ENCODE measurements at regions not wholly inside any gene's neighbourhood (a gene's known extent, or its start where the extent isn't known, plus 50 kb on each side); places are given as distances from the start of the nearest gene placed in this dataset.

- no peak for DNase-seq (ENCODE audit: extremely low read depth in 1 of 2, low read depth in 1 of 2)
Measured at GRCh38 chr15:81536356-81536755, 162.3 kb upstream of the TMC3 start.

DNA sequence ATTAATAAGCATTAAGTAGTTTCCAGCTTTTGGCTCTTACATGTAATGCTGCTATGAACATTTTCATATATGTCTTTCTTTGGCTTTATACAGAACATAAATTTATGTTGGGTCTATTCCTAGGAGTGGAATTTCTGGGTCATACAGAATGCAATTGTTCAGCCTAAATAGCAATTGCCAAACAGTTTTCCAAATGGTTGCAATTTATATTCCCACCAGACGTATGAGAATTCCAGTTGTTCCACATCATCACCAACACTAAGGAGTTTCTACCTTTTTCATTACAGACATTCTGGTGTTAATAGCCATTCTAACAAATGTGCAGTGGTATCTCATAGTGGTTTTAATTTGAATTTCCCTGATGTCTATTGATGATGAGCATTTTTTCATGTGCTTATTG is 160.1 kb upstream of the TMC3 start:
- no peak for DNase-seq (ENCODE audit: extremely low read depth in 1 of 2, low read depth in 1 of 2)

GRCh38 chr15:81532001-81532400 is 158.0 kb upstream of the TMC3 start:
- DNase-seq (ENCODE audit: extremely low read depth in 1 of 2, low read depth in 1 of 2): no peak

- no peak for DNase-seq (ENCODE audit: extremely low read depth in 1 of 2, low read depth in 1 of 2)
Measured at GRCh38 chr15:81531109-81531592, 157.1 kb upstream of the TMC3 start.

- DNase-seq (ENCODE audit: extremely low read depth in 1 of 2, low read depth in 1 of 2): no peak
Measured at GRCh38 chr15:81530271-81530691, 156.3 kb upstream of the TMC3 start.

GRCh38 chr15:81529481-81529880 is 155.5 kb upstream of the TMC3 start:
- DNase-seq (ENCODE audit: extremely low read depth in 1 of 2, low read depth in 1 of 2): no peak

- no peak for DNase-seq (ENCODE audit: extremely low read depth in 1 of 2, low read depth in 1 of 2)
Measured at GRCh38 chr15:81526029-81526428, 152.0 kb upstream of the TMC3 start.

- no peak for DNase-seq (ENCODE audit: extremely low read depth in 1 of 2, low read depth in 1 of 2)
Measured at GRCh38 chr15:81524496-81524895, 150.5 kb upstream of the TMC3 start.

DNA sequence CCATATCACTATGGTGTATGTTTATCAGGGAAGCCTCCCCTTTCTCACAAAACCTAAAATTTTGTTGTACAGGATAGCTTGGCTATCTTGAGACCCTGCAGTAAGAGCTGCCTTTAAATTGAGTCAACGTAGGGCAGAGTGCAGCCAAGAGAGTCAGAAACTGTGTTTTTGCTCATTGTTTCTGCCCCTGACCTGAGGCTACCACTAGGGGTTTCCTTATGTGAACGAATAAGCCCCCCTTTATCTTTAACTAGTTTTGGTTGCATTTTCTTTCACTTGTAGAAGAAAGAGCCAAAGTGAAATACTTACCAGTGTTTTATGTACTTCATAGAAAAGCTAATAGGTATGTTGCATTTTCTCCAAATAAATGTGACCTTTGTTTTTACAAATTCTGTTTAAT is 149.9 kb upstream of the TMC3 start:
- no peak for DNase-seq (ENCODE audit: extremely low read depth in 1 of 2, low read depth in 1 of 2)

- no peak for DNase-seq (ENCODE audit: extremely low read depth in 1 of 2, low read depth in 1 of 2)
Measured at GRCh38 chr15:81520480-81520879, 146.5 kb upstream of the TMC3 start.

DNA sequence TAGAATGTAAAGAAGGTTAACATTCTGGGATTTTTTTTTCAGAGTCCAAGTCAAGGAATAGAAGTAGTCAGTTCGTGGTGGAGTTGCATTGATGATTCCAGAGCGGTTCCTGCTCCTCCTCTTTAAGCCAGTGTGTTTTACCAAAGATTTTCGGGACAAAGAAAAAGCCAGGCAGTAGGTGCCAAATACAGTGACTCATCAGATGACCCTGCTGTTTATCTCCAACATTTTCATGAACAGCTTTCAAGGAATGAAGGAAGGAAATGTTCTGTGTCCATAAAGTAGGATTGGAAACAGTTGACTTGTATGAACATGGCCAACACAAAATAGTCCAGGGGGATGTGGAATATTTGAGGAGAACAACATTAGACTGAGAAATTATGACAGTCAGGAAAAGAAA is 142.4 kb upstream of the TMC3 start:
- no peak for DNase-seq (ENCODE audit: extremely low read depth in 1 of 2, low read depth in 1 of 2)

DNA sequence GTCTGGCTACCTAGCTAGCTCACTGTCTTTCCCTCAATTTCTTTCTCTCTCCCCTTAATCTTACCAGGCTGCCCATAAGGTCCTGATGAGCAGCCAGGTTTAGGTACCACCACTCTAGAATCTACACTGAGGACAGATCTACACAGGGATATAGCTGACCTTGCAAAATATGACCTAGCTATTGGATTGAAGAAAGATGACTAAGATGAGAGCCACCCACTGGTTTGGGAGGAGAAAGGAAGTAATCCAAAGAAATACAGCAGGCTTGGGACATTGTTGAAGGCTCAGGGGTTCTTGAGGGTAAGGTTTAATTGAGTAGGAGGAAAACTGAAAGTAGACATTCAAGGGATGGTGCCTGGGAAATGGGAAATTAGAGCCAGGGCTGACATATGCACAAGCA is 142.0 kb upstream of the TMC3 start:
- no peak for DNase-seq (ENCODE audit: extremely low read depth in 1 of 2, low read depth in 1 of 2)

GRCh38 chr15:81514725-81515124 is 140.7 kb upstream of the TMC3 start:
- no peak for DNase-seq (ENCODE audit: extremely low read depth in 1 of 2, low read depth in 1 of 2)

GRCh38 chr15:81511138-81511537 is 137.1 kb upstream of the TMC3 start:
- DNase-seq (ENCODE audit: extremely low read depth in 1 of 2, low read depth in 1 of 2): no peak

DNA sequence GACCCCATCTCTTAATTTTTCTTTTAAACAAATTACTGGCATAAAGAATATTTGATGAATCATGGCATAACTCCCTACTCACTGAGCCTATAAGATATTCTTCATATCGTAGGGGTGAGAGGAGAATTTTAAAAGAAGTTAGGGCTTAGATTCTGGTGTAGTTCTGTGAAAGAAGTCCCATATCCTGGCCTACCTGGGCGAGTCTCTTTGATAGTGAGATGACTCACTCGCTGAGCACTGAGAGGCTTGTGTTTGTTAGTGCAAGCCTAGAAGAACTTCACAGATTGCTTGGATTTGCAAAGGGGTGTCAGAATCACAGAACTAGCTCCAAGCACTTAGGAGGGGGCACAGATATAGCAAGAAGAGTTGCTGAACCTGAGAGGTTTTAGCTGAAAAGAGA is 133.8 kb upstream of the TMC3 start:
- no peak for DNase-seq (ENCODE audit: extremely low read depth in 1 of 2, low read depth in 1 of 2)

DNA sequence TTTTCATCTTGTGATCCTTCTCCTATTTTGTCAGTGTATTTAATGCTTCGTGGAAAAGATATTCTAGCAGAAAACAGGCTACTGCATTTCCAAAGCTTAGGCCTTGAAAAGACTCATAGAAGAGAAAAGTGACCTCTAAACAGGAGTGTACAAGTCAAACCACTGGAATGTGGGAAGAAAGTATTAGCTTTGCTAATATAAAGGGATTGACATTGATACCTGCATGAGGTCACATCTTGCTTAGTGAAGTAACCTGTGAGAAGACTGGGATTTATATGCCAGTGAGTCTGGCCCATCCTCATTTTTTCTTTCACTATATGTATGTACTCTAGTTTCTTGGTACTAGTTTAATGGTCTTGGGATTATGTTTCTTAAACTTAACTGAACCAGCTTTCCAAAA is 132.9 kb upstream of the TMC3 start:
- DNase-seq (ENCODE audit: extremely low read depth in 1 of 2, low read depth in 1 of 2): no peak

DNA sequence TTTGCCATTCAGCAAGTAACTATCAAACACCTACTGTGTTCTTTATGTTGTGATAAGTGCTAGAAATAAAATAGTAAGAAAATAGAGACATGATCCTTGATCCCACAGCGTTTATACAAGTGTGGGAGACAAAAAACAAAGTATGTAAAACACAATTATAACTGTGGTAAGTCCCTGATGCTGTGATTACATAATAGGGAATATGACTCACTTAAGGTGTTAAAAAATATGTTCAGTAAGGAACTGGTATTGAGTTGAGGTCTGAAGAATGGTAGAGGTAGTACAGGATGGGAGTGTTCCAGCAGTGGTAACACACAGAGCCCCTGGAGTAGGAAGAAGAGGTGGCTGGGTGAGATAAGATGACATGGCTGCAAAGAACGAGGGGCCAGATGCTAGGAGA is 132.1 kb upstream of the TMC3 start:
- DNase-seq (ENCODE audit: extremely low read depth in 1 of 2, low read depth in 1 of 2): no peak

DNA sequence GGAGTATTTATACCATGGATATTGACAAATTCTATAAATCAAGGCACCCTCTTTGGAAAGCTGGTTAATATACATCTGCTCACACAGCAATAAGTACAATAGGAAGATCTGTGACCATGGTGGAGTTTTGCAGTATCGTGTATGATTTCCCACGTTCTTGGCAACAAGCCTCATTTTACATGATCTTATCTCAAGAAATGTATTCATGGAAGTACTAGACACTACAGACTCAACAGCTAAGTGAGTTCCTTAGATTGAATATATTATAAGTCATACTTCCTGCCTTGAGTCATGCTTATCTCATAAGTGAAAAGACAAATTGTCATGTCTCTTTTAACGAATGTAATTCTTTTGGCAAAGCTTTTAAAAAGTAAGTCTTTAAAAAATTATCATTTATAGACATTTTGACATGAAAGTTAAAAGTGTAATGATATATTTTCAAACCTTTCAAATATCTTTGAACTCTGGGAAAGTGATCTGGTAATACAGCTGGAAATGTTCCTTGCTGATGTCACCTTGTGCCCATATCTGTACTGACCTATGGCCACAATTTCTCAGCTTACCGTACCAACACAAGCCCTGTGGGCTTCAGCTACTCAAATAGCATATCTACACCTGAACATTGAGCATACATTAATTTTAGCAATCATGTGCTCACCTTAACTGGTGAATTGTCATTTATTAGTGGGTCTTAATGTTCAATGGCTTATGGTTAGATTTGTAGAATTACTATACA is 130.3 kb upstream of the TMC3 start:
- DNase-seq (ENCODE audit: extremely low read depth in 1 of 2, low read depth in 1 of 2): no peak

GRCh38 chr15:81502439-81502838 is 128.4 kb upstream of the TMC3 start:
- DNase-seq (ENCODE audit: extremely low read depth in 1 of 2, low read depth in 1 of 2): no peak

- DNase-seq (ENCODE audit: extremely low read depth in 1 of 2, low read depth in 1 of 2): no peak
Measured at GRCh38 chr15:81500081-81500480, 126.1 kb upstream of the TMC3 start.

DNA sequence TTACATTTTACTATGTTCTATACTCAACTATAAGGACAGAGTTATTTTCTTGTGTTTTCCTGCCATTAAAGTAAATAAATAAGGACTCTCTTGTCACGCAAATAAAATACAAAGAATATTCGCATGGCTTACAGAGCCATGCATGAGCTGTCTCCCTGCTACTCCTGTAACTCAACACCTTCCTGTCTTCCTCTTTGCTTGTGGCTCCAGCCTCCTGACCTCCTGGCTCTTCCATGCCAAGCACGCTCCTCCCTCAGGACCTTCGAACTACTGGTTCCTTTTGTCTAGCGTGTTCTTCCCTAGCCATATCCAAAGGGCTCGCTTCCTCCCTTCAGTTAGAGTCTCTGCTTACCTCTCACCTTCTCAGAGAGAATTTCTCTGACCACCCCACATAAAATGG is 124.3 kb upstream of the TMC3 start:
- no peak for DNase-seq (ENCODE audit: extremely low read depth in 1 of 2, low read depth in 1 of 2)

GRCh38 chr15:81497238-81497637 is 123.2 kb upstream of the TMC3 start:
- no peak for DNase-seq (ENCODE audit: extremely low read depth in 1 of 2, low read depth in 1 of 2)

All from stimulated activated CD8-positive, alpha-beta memory T cell treated with anti-CD3 and anti-CD28 coated beads, Interleukin-7, amount 100 ng/mL, for 48 hours (primary cell).